ENCODE measurements at regions not wholly inside any gene's neighbourhood (a gene's known extent, or its start where the extent isn't known, plus 50 kb on each side); places are given as distances from the start of the nearest gene placed in this dataset.

DNA sequence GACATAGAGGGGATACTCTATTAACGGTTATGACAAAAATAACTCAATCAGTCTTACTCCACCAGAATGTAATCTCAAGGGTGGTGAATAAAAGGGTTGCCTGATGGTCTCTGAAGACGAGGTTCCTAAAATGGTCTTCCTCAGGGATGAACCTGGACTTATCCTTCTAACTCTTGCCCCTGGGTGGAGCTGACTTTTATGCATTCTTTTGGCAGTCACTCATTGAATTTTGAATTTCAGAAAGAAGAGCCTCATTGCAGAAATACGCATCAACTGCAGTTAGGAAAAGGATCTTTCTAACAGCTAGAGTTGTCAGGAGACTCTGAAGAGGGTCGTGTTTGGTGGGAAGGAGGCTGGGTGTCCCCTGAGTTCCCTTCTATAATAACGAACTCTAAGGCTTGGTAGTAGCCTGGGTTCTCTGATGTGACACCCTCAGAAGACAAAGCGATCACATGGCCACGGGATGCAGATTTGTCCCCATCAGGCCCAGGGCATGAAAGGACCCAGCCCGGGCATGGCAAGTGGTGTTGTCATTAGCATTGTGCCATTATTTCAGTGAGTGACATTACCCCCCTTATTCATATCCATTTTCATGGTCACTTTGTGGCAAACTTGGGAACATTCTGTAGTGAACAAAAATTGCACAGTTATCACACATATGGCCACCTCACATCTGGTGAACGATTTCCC is 58.6 kb upstream of the JCAD start:
- H3K4me1 ChIP-seq = peaks cover 0 to 7% of the 10 kb centered on the region in 2 donors
- H3K36me3 ChIP-seq = no peaks in the 10 kb centered on the region
- TF ChIP-seq, protein P1, sequence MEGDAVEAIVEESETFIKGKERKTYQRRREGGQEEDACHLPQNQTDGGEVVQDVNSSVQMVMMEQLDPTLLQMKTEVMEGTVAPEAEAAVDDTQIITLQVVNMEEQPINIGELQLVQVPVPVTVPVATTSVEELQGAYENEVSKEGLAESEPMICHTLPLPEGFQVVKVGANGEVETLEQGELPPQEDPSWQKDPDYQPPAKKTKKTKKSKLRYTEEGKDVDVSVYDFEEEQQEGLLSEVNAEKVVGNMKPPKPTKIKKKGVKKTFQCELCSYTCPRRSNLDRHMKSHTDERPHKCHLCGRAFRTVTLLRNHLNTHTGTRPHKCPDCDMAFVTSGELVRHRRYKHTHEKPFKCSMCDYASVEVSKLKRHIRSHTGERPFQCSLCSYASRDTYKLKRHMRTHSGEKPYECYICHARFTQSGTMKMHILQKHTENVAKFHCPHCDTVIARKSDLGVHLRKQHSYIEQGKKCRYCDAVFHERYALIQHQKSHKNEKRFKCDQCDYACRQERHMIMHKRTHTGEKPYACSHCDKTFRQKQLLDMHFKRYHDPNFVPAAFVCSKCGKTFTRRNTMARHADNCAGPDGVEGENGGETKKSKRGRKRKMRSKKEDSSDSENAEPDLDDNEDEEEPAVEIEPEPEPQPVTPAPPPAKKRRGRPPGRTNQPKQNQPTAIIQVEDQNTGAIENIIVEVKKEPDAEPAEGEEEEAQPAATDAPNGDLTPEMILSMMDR (IDR thresholded peaks at IDR 0.05) = no peak
- TF ChIP-seq POLR2A (IDR thresholded peaks at IDR 0.05) = no peak
- intact Hi-C loops (cut with DNase I; ENCODE audit: low total_unique reads) = no loop called here
- no peak overlapping the region for H3K4me3 ChIP-seq
- H3K9me3 ChIP-seq = no peaks in the 10 kb centered on the region
- H3K27me3 ChIP-seq = no peaks in the 10 kb centered on the region
- no peak overlapping the region for H3K27ac ChIP-seq
- DNase-seq = no peak

DNA sequence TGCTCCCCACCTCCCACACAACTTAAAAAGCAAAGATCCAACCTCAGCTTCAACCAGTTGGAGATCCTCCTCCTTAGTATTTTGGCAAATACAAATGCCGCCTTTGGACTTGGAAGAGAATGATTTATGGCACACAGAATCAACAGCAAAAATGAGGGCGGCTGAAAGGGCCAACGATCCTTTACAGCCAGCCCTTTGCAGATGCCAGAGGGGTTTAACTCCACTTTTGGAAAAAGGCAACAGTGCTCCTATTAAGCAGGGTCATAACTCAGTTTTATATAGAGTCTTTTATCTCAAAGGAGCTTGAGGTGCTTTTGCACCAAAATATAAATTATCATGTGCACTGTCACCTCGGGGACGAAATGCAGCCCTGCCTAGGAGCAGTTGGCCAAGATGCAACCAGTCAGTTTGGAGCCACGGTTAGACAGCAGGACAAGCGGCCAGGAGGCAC is 56.7 kb upstream of the JCAD start:
- H3K27ac ChIP-seq = peak overlapping the region; percentile 77
- peaks cover 0 to 7% of the 10 kb centered on the region in 2 donors for H3K4me1 ChIP-seq
- no peak overlapping the region for H3K4me3 ChIP-seq
- TF ChIP-seq, protein P1 (IDR thresholded peaks at IDR 0.05) = no peak
- no peak for TF ChIP-seq POLR2A (IDR thresholded peaks at IDR 0.05)
- no peaks in the 10 kb centered on the region for H3K27me3 ChIP-seq
- intact Hi-C loops (cut with DNase I; ENCODE audit: low total_unique reads) = no loop called here
- peak; percentile 71 to 80 for DNase-seq
- H3K9me3 ChIP-seq = no peaks in the 10 kb centered on the region
- no peaks in the 10 kb centered on the region for H3K36me3 ChIP-seq

DNA sequence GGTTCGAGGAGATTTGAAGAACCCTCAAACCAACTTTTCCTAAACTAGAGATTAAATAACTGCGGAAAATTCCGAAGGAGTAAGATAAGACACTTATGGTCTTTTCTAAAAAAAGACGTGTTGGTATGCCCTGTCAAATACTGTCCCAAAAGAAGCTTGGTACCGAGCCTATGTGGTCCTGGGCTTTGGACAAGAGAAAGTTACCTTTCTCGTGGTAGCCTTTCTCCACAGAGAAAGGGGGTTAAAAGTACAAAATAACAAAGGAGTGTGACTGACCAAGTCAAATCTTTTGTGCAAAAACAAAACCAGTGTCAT is 56.2 kb upstream of the JCAD start:
- Histone ChIP-seq H3K36me3 (no peaks in the 10 kb centered on the region), H3K9me3 (no peaks in the 10 kb centered on the region), H3K27me3 (no peaks in the 10 kb centered on the region), H3K4me1 (peaks cover 0 to 7% of the 10 kb centered on the region in 2 donors), H3K27ac (peak overlapping the region; percentile 77), H3K4me3 (peak overlapping the region in 1 of 2 donors; percentile 9)
- TF ChIP-seq, protein P1 (IDR thresholded peaks at IDR 0.05) = no peak
- no peak for TF ChIP-seq POLR2A (IDR thresholded peaks at IDR 0.05)
- DNase-seq = no peak
- intact Hi-C loops (cut with DNase I; ENCODE audit: low total_unique reads) = no loop called here

DNA sequence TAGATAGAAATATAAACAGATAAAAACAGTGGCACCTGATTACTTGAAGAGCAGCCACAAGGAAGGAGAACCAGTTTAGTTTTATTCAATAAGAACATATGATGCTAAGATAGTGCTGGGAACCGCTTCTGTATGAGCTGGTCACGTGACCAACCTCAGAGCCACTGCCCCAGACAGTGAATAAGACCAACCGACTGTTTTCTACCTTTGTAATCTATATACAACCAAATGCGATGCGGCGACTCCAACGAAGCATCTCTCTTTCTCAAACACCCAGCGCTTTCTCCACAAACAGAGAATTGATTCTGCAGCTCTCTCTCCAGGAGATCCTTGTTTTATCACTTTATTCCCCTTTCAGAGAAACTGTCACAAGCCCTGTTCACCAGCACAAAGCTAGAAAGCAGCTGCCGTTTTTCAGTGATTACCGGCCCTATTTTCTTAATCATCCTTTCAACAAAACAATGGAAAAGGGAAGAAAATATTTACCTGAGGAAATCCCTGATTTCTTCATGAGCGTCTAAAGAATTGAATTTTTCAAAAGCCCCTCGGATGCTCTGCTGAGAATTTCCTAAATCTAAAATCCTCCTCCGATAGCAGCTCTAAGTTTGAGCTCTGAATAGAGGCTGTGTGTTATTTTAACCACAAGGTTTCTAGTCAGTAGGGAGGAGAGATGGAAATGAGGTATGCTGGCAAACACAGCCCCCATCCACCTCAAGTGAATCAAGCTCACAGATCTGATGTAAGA is 55.7 kb upstream of the JCAD start:
- no peaks in the 10 kb centered on the region for H3K9me3 ChIP-seq
- H3K4me1 ChIP-seq = peaks cover 0 to 7% of the 10 kb centered on the region in 2 donors
- H3K4me3 ChIP-seq = peak overlapping the region; percentile 9 to 23
- H3K27me3 ChIP-seq = no peaks in the 10 kb centered on the region
- H3K27ac ChIP-seq = peak overlapping the region; percentile 77
- intact Hi-C loops (cut with DNase I; ENCODE audit: low total_unique reads) = no loop called here
- H3K36me3 ChIP-seq = no peaks in the 10 kb centered on the region
- DNase-seq = peak in 1 of 2 donors; percentile 41
- TF ChIP-seq, protein P1 (IDR thresholded peaks at IDR 0.05) = no peak
- TF ChIP-seq POLR2A (IDR thresholded peaks at IDR 0.05) = no peak

DNA sequence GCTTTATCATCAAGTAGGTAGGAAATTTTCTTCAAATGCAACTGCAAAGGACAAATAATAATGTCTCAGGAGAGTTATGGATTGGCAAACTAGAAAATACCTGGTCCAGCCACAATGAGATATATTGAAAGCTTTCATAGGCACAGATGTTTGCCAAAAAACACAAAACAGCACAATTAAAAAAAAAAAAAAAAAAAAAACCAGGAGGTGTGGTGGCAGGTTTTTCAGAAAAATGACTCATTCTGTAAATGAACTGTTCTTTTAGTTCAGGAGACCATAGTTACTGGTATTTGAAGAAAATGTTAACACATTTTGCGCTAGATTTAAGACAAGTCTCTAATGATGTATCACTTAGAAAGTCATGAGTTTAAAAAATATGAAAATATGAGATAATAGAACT is 55.0 kb upstream of the JCAD start:
- TF ChIP-seq POLR2A (IDR thresholded peaks at IDR 0.05) = no peak
- TF ChIP-seq, protein P1 (IDR thresholded peaks at IDR 0.05) = no peak
- Histone ChIP-seq H3K27me3 (no peaks in the 10 kb centered on the region), H3K9me3 (no peaks in the 10 kb centered on the region), H3K36me3 (no peaks in the 10 kb centered on the region), H3K4me1 (peaks cover 0 to 7% of the 10 kb centered on the region in 2 donors), H3K4me3 (no peak overlapping the region), H3K27ac (peak overlapping the region; percentile 77)
- intact Hi-C loops (cut with DNase I; ENCODE audit: low total_unique reads) = no loop called here
- DNase-seq = no peak

Measured in uterus (tissue), 3 donors.